ENCODE measurements at regions not wholly inside any gene's neighbourhood (a gene's known extent, or its start where the extent isn't known, plus 50 kb on each side); places are given as distances from the start of the nearest gene placed in this dataset.

DNA sequence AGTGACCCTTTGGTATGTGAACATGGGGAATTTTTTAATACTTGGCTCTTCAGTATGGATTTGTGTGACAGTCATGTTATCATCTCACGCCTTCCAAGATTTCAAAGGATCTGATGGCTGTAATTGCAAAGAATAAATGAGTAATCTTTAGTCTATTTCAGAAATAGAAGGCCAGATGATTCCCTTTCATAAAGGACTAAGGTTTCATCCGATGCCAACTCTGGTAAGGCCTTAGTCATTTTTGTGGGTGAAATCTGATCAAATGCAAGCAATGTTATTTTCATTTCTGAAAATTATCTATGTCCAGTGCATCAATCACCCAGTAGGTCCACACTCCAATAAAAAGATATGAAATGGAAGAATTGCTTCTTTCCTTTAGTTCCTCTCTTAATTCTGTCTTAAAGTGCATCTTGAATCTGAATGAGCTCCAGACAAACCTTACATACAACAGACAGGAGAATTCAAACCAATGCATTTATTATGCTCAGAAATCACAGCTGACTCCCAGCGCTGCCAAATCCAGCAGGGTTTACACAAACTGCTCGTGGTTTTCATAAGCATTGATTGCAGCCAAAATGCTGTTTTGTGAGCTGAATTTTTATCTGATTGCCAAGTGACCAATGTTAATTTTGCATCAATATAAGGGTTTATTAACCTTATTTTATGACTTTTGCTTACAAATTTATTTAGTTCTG, 565.2 kb upstream of the MARCKS start:
- DNase-seq (ENCODE audit: low read depth in 2 of 2): no peak

GRCh38 chr6:113292646-113293422, 564.3 kb upstream of the MARCKS start:
- DNase-seq (ENCODE audit: low read depth in 2 of 2): no peak

DNA sequence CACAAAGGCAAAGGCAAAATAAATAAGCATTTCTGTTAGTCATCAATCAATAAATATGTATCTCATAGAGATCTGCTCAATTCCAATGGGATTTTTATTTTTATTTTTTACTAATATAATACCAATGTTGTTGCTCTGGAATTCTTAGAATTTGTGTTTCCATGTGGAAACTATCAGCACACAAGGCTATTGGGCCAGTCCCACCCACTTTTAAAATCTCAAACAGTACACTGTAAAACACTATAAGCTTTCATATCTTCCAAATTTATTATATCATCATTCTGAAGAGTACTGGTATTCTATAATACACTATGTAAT, 563.8 kb upstream of the MARCKS start:
- no peak for DNase-seq (ENCODE audit: low read depth in 2 of 2)

- no peak for DNase-seq (ENCODE audit: low read depth in 2 of 2)
These were observed 557.6 kb upstream of the MARCKS start for GRCh38 chr6:113299531-113299930.

- no peak for DNase-seq (ENCODE audit: low read depth in 2 of 2)
These were observed 555.5 kb upstream of the MARCKS start for GRCh38 chr6:113301651-113302050.

DNA sequence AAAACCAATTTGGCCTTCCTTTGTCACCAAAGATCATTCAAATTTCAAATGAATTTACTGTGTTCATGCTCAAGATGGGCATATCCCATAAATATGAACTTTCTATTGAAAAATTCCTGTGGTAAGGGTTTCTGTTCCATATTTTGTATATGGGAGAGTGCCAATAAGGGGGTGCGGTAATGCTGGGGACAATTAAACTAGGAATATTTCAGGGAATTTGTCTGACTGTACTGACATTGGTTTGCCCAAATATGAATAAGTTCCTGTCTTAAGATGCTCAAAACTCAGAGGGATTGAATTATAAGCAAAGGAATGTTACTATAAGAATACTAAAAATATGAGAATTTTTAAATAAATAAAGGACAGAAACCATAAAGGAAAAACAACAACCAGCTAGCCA, 553.0 kb upstream of the MARCKS start:
- DNase-seq (ENCODE audit: low read depth in 2 of 2): no peak

- DNase-seq (ENCODE audit: low read depth in 2 of 2): peak in 1 of 2 donors; percentile 1
These were observed 550.5 kb upstream of the MARCKS start for GRCh38 chr6:113306552-113307145.

GRCh38 chr6:113308266-113308665, 548.9 kb upstream of the MARCKS start:
- no peak for DNase-seq (ENCODE audit: low read depth in 2 of 2)

GRCh38 chr6:113313841-113314240, 543.3 kb upstream of the MARCKS start:
- no peak for DNase-seq (ENCODE audit: low read depth in 2 of 2)

DNA sequence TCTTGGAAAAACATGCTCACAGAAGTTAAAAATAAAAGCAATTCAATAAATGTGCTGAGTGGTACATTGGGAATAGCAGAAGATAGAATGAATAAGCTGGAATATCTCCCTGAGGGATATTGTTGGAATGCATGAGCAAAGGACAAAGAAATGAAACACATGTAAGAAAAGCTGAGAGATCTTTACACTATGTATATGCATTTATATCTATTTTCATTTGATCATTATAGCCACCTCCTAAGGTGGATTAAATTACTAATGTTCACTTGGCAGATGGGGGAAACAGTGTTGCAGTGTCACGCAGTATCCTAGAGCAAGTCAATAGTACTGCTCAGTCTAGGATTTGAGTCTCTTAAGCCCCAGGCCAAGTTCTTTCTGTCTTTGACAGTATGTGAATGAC, 542.0 kb upstream of the MARCKS start:
- DNase-seq (ENCODE audit: low read depth in 2 of 2): no peak

DNA sequence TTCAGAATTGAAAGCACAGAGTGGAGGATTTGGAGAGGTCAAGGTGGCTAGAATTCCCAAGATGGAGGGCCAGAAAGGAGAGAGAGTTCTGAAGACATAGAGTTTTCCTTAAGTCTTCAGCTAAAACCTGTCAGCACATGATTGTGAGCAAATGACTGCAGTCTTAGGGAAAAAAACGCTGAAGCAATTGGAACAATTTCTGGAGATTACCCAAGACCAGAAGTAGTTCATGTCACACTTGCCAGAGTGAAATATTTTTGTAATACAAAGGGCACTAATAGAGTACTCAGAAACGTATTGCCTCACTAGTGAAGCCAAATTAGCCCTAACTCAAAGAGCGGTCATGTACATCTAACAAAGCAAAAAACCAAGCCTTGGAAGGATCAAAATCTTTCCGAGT, 541.3 kb upstream of the MARCKS start:
- no peak for DNase-seq (ENCODE audit: low read depth in 2 of 2)

DNA sequence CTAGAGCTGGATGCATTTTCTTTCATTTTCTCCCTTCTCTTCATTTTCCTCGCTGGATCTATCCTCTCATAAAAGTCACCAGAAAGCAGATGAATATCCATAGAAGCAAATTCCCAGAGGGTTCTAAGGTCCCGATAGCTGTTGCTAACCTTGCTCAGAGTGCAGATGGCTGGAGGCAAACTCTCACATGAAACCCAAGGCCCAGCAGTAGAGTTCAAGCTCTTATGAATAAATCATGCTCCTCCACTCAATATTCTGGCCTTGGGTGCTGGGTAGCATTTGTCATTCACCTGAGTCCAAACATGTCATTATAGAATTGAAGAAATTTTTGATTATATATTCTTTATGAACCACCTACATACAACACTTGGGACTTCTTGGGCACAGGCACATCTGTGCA, 539.7 kb upstream of the MARCKS start:
- no peak for DNase-seq (ENCODE audit: low read depth in 2 of 2)

GRCh38 chr6:113317891-113318574, 539.1 kb upstream of the MARCKS start:
- no peak for DNase-seq (ENCODE audit: low read depth in 2 of 2)

- DNase-seq (ENCODE audit: low read depth in 2 of 2): no peak
These were observed 538.6 kb upstream of the MARCKS start for GRCh38 chr6:113318575-113318917.

GRCh38 chr6:113320653-113321052, 536.5 kb upstream of the MARCKS start:
- DNase-seq (ENCODE audit: low read depth in 2 of 2): no peak

DNA sequence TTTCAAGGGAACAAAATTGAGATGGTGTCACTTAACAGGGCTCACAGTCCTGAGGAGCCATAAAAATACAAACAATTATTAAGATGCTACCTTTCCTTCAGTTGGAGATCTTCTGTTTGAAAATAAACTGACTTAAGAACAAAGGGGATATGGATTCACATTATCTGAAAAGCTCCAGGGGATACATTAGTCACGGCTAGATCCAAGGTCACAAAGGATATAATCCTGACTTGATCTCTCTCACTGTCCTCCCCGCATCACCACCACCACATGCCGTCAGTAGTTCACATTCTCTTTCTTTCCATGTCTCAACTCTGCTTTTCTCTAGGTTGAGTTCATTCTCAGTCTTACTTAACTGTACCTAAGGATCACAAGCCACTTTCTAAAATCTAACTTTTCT, 530.4 kb upstream of the MARCKS start:
- no peak for DNase-seq (ENCODE audit: low read depth in 2 of 2)

- DNase-seq (ENCODE audit: low read depth in 2 of 2): no peak
These were observed 528.2 kb upstream of the MARCKS start for GRCh38 chr6:113328886-113329381.

DNA sequence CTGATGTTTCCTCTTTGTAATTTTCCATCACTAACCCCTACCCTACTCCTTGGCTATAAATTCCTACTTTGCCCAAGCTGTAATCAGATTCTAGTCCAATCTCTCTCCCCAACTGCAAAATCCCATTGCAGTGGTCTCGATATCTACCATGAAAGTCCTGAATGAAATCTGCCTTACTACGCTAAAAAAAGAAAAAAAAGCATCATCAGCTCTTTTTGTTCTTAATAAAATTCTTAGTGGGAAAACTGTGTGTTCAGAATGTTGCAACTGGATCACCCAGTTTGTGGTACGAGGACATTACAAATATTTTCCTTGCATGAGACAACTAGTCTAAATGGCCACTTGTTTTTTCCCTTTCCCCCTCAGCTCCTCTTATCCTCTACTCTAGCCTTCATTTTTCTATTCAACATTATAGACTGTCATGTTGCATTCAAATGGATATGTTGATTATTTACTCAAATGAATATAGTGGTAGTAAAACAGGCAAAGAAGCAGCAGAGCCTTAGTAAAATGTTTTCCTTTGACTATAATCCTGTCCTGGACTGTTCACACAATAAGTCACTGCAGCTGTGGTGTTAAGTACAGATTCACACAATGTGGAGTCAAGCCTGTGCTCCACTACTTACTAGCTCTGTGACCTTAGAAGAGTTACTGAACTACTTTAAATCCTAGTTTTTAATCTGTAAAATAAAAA, 527.1 kb upstream of the MARCKS start:
- DNase-seq (ENCODE audit: low read depth in 2 of 2): no peak

DNA sequence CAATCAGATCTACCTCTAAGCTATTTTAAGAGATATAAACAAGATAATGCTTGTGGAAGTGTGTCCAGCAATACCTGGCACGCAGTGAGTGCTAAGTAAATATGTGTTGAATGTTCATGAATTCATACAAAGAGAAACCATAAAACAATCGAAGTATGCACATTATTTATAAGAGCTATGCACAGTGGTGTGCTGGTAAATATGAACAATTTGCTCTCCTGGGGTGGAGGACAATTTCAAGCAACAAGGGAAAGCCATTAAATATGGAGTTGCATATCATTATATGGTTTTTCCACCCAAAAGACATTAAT, 526.6 kb upstream of the MARCKS start:
- DNase-seq (ENCODE audit: low read depth in 2 of 2): no peak

- DNase-seq (ENCODE audit: low read depth in 2 of 2): no peak
These were observed 526.1 kb upstream of the MARCKS start for GRCh38 chr6:113331021-113331420.

GRCh38 chr6:113338644-113339043, 518.5 kb upstream of the MARCKS start:
- no peak for DNase-seq (ENCODE audit: low read depth in 2 of 2)

GRCh38 chr6:113339209-113339608, 517.9 kb upstream of the MARCKS start:
- DNase-seq (ENCODE audit: low read depth in 2 of 2): no peak

Data from stimulated activated CD8-positive, alpha-beta memory T cell treated with anti-CD3 and anti-CD28 coated beads, Interleukin-7, amount 100 ng/mL, for 4 hours (primary cell).